Head of caudate nucleus (tissue), 42 donors: ENCODE measurements at regions not wholly inside any gene's neighbourhood (a gene's known extent, or its start where the extent isn't known, plus 50 kb on each side); places are given as distances from the start of the nearest gene placed in this dataset.

Source experiments
- DNase-seq, 42 donors: peaks; one replicate each; pipeline versions ENCODE4 v3.0.0 to v3.0.0-alpha.2; 2020 to 2021; ENCODE audit warnings: mixed read lengths in 7 of 42
- intact Hi-C: fragments of 100-400 bp; cut with DNase I; formaldehyde crosslinking; loops from one replicate; pipeline ENCODE4 v1.15.0; 2022

GRCh38 chr2:34998741-34999140 lies 1356.8 kb upstream of the CRIM1 start:
- no peak for DNase-seq
- intact Hi-C loops = no loop called here

DNA sequence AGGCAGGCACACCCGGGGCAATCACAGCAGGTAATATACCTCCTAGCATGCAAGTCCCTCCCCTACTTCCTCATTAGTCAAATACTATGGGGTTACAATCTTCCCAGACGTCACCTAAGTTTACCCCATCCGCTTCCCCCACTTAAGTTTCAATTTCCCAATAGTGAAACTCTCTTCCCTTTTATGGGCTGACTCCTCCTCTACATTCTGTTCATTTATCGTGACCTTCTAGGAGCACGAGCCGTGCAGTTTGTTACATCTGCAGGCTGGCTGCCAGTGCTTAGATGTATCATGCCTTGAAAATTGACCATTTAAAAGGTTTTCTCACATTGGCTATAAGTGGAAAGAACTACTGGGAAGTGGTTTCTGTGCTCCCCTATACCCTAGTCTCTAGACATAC lies 1357.8 kb upstream of the CRIM1 start:
- intact Hi-C loops = no loop called here
- DNase-seq = no peak

DNA sequence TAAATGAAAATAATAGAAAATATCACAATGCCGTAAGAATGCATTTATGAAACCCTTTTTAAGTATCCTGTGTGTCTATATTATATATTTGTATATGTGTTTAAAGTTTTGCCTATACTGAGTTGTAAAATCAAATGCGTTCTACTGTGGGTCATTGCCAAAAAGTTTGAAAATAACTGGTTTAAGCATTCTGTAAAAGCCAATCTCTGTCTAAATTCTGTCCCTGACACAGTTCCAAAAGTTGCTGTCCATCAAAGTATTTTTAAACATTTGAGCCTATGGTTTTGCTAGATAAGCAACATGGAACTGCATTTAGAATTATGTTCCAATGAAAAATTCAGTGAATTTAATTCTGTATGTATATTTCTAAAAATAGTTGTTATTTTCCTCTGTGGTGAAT lies 1360.4 kb upstream of the CRIM1 start:
- no peak for DNase-seq
- intact Hi-C loops = no loop called here

DNA sequence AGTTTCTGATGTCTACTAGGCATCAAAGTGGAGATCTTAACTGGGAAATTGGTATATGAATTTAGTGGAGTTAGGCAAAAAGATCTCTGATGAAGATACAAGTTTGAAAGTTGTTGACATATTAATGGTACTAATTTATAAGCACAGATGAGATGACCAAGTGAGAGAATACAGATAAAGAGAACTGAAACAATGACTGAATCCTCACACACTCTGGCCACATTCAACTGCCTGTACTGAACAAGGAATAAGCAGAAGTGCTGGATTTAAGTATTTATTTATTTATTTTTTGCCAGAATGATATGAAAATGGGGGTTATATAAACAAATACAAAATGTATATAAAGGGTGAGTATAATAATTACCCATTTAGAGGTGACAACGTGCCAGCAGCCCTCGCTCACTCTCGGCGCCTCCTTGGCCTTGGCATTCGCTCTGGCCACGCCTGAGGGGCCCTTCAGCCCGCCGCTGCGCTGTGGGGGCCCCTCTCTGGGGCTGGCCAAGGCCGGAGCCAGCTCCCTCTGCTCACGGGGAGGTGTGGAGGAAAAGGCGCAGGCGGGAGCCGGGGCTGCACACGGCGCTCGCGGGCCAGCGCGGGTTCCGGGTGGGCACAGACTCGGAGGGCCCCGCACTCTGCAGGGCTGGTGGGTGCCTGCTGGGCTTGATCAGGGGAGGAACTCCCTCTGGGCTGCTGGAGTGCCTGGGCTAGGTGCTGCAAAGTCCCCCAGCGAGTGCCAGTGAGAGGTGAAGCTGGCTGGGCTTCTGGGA lies 1363.9 kb upstream of the CRIM1 start:
- intact Hi-C loops = no loop called here
- no peak for DNase-seq

DNA sequence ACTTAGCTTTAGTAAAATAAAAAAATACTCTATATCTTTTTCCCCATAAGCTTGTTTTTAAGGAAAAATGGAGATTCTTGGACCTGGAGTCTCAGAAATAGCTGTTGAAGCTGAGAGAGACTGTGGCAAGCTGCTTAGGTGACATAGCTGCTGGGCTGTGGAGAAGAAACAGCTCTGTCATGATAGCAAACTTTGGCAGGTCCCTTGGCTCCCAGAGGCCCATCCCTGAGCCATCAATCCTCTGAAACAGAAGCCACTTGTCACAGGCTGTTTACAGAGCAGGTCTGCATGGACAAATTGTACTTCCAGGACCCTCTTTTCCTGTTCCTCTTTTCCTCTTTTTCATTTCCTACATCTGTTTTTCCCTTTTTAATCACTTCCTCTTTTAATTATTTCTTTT lies 1370.1 kb upstream of the CRIM1 start:
- no peak for DNase-seq
- intact Hi-C loops = no loop called here

DNA sequence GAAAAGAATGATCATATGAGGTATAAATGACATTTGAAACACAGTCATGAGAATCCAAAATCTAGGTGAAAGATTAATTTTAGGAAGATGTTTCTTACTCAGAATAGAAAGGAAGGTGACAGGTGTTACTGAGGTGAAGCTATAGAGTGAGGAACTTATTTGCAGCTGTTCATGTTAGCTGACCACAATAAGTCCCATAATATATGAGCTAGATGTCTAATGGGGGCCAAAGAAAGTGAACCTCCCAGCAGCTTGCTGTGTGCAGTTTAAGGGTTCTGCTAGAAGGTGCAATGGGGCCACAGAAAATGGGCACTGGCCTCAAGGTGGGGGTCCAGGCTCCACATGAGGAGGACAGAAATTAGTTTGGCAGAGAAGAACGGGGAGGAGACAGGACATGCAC lies 1374.9 kb upstream of the CRIM1 start:
- intact Hi-C loops = no loop called here
- DNase-seq = no peak

DNA sequence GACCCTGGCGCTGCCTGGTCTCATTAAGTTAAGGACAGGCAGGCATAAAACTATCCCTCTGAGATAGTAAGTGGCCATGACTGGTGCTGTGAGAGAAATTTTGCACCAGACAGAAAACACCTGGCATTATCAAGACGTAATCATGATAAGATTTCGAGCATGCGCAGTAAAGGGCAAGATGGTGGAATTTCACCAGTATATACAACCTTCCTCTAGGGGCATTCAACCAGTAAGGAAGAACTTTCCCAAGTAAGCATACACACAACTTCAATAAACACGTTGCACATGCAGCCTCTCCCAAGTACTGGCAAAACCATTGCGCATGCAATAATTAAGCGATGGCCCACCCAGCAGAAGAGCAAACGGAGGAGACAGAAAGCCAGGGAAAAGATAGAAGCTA lies 1376.4 kb upstream of the CRIM1 start:
- DNase-seq = no peak
- intact Hi-C loops = no loop called here

DNA sequence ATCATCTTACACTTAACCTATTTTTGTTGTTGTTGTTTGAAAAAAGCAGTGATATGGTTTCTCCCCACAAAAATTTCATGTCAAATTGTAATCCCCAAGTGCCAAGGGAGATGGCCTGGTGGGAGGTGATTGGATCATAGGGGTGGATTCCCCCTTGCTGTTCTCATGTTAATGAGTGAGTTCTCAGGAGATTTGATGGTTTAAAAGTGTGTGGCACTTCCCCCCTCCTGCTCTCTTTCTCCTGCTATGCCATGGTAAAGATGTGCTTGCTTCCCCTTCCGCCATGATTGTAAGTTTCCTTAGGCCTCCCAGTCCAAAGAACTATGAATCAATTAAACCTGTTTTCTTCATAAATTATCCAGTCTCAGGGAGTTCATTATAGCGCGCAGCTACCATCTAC lies 1362.7 kb upstream of the FAM98A start:
- intact Hi-C loops = no loop called here

DNA sequence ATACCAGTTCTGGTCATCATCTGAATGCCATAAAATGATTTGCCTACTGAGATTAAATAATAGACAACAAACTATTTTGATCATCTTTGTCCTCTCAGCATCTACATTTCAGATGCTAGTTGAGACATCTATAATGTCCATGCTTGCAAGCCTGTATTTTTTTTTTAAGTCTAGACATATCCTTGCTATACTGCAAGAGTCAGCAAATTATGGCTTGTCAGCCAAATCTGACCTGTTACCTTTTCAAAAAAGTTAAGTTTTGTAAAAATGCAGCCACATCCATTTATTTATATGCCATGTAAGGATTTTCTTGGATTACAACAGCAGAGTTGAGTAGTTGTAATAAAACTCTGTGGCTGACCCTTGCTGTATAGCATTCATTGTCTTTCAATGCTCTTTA lies 1355.7 kb upstream of the FAM98A start:
- intact Hi-C loops = no loop called here
- no peak for DNase-seq

More for the DNA sequence above, 1362.7 kb upstream of the FAM98A start:
- no peak for DNase-seq

DNA sequence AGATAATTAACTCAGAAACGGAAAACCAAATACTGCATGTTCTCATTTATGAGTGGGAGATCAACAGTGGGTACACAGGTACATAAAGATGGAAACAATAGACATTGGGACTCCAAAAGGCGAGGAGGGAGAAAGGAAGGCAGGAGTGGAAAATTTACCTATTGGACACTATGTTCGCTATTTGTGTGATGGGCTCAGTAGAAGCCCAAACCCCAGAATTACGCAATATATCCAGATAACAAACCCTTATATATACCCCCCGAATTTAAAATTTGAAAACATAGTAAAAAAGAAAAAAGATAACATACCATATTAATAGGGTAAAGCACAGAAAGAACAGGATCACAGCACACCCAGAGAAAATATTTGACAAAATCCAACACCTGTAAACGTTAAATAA lies 1351.7 kb upstream of the FAM98A start:
- intact Hi-C loops = no loop called here
- no peak for DNase-seq

DNA sequence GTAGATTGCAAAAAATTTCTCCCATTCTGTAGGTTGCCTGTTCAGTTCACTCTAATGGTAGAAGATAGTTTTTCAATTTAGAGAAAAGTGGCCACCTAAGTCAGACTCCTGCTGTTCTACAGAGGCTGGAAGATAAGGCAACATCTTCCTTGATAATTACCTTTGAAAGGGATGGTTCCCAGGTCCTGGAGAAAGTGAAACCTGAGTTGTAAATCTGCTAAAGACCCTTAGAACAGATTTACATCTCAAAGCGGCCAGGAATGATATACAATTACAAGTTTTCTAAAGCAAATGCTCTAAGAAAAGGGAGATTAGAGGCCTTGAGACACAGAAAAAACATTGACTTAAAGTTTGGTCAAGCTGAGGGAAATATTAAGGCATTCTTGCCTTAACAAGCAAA lies 1350.2 kb upstream of the FAM98A start:
- DNase-seq = no peak
- intact Hi-C loops = no loop called here

GRCh38 chr2:34936089-34936488 lies 1337.0 kb upstream of the FAM98A start:
- no peak for DNase-seq
- intact Hi-C loops = no loop called here

GRCh38 chr2:34912084-34912483 lies 1313.0 kb upstream of the FAM98A start:
- intact Hi-C loops = no loop called here

GRCh38 chr2:34909992-34910705 lies 1311.0 kb upstream of the FAM98A start:
- DNase-seq = peak in 1 of 42 donors; percentile 6
- intact Hi-C loops = no loop called here

More at GRCh38 chr2:34912084-34912483, 1313.0 kb upstream of the FAM98A start:
- DNase-seq = no peak

GRCh38 chr2:34907812-34908211 lies 1308.7 kb upstream of the FAM98A start:
- no peak for DNase-seq
- intact Hi-C loops = no loop called here

DNA sequence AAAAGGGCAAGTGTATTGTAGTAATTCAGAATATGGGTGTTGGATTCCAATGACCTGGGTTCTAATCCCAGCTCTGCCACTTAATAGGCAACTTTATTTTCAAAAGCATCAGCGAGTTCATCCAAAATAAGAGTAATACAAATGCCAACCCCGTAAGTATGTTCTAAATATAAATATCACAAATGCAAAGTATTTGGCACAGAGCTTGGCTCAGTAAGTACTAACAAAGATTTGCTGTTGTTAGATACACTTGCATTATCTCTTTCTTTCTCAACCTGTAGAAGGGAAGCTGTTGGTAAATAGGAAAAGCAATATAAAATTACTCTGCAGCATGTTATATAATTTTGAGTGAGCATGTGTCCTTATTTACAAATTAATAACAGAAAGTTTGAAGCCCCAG lies 1302.6 kb upstream of the FAM98A start:
- DNase-seq = no peak
- intact Hi-C loops = no loop called here

DNA sequence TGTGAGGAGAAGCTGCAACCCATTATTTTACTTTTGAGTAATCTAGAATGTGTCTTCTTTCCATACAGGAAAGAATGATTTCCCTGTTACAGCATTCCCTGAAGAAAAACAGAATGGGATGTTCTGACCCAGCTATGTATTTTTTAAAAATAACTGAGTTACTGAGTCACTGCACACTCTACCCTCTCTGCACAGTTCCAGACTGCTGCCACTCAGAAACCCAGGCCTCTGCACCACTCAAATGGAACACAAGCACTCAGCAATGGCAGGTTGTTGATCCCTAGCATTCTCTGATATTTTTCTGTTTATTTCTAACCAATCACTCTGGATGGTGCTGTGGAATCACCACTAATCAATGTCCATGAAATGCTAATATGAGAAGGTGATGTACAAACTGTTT lies 1300.0 kb upstream of the FAM98A start:
- intact Hi-C loops = no loop called here

GRCh38 chr2:34892766-34893165 lies 1293.7 kb upstream of the FAM98A start:
- intact Hi-C loops = no loop called here
- DNase-seq = no peak

More for the DNA sequence above, 1300.0 kb upstream of the FAM98A start:
- no peak for DNase-seq

DNA sequence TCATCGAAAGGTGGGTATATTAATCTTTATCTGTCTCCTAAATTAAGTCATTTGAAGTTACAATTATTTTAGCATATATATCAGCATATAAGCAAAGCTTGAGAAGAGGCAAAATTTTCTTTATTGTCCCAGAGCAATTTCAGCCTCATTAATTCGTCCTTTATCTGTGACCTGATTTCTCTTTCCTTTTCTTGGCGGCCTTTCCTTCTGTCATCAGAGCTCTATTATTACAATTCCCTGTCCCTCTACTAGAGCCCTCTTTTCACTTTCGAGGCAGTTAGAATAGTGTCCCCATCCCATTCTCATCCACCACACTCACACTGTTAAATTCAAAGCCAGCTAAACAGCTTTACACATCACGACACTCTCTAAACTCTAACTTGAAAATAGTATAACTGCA lies 1293.2 kb upstream of the FAM98A start:
- no peak for DNase-seq
- intact Hi-C loops = no loop called here

- intact Hi-C loops = no loop called here
- DNase-seq = no peak
These were observed 1276.1 kb upstream of the FAM98A start for GRCh38 chr2:34875091-34875745.
